Stimulated activated CD8-positive, alpha-beta memory T cell treated with anti-CD3 and anti-CD28 coated beads, Interleukin-12 subunit alpha, Interleukin-12 subunit beta, amount 100 ng/mL, for 24 hours (primary cell): ENCODE measurements at regions not wholly inside any gene's neighbourhood (a gene's known extent, or its start where the extent isn't known, plus 50 kb on each side); places are given as distances from the start of the nearest gene placed in this dataset.
"Not testable (repeated sequence)": the region's sequence is repeated elsewhere in the genome, so short reads cannot be mapped to it uniquely, and the experiment has no call there.

Experiments
- DNase-seq: peaks from one replicate; pipeline ENCODE4 v3.0.0-alpha.2; 2020; ENCODE audit errors: extremely low read depth

DNA sequence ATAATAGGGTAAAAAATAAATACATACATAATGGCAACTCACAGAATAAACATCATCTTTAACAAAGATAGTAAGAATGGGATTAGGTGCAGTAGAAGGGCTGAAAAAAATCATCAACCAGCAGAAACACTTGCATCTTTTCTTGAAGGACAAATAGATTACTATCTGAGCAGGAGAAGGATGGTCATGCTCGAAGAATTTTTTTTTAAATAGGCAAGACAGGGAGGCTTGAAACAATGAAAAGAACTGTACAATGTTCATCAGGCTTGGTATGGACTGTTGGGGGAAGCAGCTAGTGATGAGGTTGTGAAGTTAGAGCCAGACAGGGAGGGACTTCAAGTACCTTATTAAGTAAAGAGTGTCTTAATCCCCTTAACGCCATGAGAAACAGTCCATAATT, 167.4 kb upstream of the LDB2 start:
- DNase-seq = no peak

DNA sequence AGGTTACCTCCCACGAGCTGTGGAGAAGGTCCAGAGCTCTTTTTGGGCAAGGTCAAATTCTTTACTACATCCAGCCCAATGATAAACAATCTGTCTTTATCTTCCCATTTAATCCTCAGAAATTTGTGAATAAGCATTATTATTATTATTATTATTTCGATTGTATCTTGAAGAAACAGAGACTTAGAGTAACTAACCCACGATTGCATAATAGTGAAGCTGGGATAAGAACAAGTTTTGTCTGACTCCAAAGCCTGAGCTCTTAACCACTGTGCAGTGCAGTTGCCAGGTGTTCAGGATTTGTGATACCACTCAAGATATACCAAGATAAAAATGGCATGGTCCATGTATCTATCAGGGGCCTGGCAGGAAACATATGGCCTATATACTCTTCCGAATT, 166.5 kb upstream of the LDB2 start:
- no peak for DNase-seq

DNA sequence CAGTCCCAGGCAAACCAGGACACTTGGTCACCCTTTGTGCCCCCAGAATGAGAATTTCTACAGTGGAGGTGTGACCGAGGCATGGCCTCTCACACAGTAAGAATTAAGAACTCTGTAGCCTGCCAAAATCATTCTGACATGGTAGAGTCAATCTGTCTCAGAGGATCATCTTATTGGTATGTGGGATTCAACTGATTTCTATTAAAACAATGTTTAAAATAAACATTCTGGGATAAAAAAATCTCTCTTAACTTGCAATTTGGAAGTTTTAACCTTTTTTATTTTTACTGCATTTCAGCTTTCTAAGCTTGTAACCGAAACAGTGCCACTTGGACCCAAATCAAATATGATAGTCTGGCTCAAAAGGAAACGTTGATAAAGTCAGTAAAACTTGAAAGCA, 165.4 kb upstream of the LDB2 start:
- no peak for DNase-seq

DNA sequence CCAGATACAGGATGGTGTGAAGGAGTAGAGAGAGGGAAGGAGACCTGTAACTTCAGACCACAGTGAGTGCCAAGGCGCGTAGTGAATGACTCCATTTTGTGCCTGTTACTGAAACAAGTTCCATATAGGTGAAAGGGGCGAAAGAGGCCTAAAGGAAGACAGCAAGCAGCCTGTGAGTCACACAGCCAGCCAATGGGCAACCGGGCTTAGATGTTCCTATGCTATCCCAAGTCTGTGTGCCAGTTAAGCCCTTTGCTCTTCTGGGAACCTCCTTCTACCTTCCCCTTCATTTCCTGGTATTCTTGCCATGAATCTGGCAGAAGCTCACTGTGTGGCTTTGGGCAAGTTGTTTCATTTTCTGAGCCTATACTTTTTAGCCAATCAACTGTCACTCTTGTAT, 161.8 kb upstream of the LDB2 start:
- no peak for DNase-seq

- no peak for DNase-seq
Measured at GRCh38 chr4:17058916-17059741, 160.7 kb upstream of the LDB2 start.

DNA sequence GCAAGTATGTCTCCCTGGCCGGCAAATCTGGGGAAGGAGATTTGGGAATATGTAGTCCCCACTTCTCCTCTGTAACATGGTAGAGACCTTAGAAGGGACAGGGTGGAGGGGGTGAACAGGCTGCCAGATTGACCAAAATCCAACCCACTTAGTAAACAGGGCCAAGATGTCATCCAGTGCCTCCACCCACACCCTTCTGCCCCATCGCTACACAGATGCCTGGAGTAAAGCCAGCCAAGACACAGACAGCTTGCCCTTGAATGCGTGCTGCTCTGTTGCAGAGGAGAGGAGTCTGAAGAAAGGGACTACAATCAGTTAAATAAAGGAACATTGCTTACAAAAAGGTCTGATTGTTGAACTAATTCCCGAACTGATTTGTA, 160.1 kb upstream of the LDB2 start:
- DNase-seq = no peak

DNA sequence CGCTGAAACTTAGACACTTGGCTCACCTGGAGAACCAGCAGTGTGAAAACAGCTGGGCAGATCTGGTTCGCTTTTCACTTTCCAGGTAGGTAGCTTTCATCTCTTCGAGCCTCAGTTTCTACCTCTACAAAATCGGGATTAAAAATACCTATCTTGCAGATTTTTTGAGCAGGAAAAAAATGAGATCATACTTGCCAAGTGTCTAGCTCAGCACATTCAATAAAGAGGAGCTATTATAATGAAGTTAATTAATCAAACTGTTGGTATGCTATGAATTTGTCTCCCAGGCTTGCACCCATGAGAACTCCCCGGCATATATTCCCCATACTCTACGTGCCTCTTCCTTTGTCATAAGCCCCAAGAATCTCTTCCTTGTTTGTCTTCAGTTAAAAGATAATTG, 158.6 kb upstream of the LDB2 start:
- no peak for DNase-seq

DNA sequence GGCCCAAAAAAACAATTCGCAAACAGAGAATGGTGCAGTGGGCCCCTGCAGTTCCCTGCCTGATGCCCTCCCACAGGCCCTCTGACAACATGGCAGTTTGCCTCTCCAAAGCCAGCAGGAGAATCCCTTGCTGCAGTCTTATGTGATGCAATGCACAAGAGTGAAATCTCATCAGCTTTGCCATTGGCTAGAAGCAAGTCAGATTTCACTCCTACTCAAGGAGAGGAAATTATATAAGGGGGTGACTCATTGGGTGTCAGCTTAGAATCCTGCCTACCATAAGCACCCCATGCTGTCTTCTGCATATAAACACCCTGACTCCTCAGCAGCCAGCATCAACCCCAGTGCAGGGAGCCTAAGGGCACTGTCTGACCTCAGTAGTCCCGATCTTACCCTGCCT, 157.3 kb upstream of the LDB2 start:
- no peak for DNase-seq

DNA sequence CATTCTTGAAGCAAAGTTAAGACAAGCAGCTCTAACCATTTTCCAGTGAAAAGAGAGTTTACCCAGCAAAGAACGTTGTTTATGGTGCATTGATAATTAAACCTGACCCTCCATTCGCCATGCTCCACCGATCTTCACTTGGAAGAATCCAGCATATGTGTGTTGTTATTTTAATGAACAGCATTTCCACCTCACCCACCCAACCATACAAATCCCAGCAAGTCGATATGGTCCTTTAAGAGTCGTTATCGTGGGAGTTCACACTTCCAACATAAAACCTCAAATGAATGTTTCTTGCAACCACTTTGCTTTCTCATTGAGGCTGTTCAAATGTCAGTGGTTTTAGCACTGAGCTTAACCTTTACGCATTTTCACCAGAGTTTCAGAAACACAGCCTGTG, 147.4 kb upstream of the LDB2 start:
- DNase-seq = no peak

DNA sequence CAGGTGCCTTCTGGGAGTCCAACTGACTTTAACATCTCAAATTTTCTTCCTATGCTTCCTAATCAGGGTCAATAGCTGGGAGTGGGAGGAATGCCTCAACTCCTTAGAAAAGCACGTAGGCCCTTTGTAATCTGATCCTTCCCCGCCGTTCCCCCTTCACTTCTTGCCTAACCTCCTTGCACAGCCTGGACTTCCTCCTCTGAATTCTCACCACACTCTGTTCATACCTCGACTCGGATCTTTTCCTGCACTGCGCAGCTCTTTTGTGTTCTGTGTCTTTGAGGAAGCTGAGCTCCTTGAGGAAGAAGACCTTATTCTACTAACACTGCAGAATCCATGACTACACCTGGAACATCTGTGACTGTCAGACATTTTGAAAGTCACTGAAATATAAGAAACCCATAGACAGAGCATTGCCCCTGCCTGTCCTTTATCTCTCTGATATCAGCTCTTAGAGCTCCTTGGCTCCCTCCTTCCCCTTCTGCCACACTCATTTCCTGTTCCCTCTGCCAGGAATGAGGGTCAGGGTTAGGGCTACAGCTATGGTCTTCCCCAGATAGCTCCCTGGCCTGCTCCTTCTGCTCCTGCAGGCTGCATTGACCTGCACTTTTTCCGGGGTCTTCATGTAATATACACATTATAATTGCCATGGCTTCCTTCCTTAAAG, 140.2 kb upstream of the LDB2 start:
- DNase-seq = no peak

GRCh38 chr4:17033768-17034181, 135.3 kb upstream of the LDB2 start:
- DNase-seq = no peak

- DNase-seq = no peak
Measured at GRCh38 chr4:17033025-17033767, 134.8 kb upstream of the LDB2 start.

- DNase-seq = no peak
Measured at GRCh38 chr4:17030543-17030942, 132.1 kb upstream of the LDB2 start.

GRCh38 chr4:17029964-17030363, 131.5 kb upstream of the LDB2 start:
- no peak for DNase-seq

- no peak for DNase-seq
Measured at GRCh38 chr4:17029432-17029831, 131.0 kb upstream of the LDB2 start.

- no peak for DNase-seq
Measured at GRCh38 chr4:17027495-17027894, 129.1 kb upstream of the LDB2 start.

GRCh38 chr4:17024425-17024824, 126.0 kb upstream of the LDB2 start:
- no peak for DNase-seq

GRCh38 chr4:17020901-17021300, 122.5 kb upstream of the LDB2 start:
- no peak for DNase-seq

DNA sequence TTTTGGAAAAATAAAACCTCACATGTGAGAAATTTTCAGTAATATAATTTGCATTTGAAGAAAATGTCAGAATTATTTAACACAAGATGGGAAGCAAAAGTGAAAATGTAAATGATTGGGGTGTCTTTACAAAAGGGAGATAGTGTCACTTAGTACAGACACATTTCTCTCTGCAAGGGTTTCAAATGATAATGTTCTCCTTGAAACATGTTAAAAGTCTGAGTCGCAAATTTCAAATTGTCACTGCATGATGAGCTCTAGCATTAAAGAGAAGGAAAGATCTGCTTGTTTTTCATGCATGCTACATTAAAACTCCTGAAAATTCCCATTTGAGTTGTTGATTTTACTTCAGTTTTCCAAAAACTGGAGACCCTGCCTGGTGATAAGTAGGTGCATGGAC, 122.0 kb upstream of the LDB2 start:
- no peak for DNase-seq

GRCh38 chr4:17018621-17019020, 120.2 kb upstream of the LDB2 start:
- DNase-seq = not testable (repeated sequence)

DNA sequence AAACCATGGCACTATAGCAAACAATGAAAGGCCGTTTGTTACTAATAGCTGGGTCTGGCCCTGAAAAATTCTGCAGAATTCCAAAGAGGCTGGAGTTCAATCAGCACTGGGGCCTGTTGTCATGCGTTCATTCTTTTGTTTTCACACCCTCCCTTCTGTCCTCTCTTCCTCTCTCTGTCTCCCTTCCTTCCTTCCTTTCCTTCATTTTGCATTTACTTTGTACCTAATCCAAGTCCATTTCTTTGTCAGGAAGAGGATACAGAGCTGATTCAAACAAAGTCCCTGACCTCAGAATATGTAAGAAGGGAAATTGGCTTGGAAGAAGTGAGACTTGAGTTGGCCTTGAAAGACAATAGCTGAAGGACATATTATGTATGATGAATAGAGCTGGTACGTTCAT, 119.6 kb upstream of the LDB2 start:
- DNase-seq = no peak

GRCh38 chr4:17013382-17014006, 115.0 kb upstream of the LDB2 start:
- no peak for DNase-seq
